ENCODE measurements at regions not wholly inside any gene's neighbourhood (a gene's known extent, or its start where the extent isn't known, plus 50 kb on each side); places are given as distances from the start of the nearest gene placed in this dataset.

- DNase-seq (ENCODE audit: low read depth): no peak
- no peak overlapping the region for H3K4me3 ChIP-seq (ENCODE audit: control insufficient read depth, low read depth, low read length)
- TF ChIP-seq, protein P1, sequence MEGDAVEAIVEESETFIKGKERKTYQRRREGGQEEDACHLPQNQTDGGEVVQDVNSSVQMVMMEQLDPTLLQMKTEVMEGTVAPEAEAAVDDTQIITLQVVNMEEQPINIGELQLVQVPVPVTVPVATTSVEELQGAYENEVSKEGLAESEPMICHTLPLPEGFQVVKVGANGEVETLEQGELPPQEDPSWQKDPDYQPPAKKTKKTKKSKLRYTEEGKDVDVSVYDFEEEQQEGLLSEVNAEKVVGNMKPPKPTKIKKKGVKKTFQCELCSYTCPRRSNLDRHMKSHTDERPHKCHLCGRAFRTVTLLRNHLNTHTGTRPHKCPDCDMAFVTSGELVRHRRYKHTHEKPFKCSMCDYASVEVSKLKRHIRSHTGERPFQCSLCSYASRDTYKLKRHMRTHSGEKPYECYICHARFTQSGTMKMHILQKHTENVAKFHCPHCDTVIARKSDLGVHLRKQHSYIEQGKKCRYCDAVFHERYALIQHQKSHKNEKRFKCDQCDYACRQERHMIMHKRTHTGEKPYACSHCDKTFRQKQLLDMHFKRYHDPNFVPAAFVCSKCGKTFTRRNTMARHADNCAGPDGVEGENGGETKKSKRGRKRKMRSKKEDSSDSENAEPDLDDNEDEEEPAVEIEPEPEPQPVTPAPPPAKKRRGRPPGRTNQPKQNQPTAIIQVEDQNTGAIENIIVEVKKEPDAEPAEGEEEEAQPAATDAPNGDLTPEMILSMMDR (IDR thresholded peaks at IDR 0.05; ENCODE audit: control insufficient read depth, insufficient read depth, low read depth, low read length, missing control alignments): no peak
Observed at GRCh38 chr10:43892062-43892770, 243.5 kb upstream of the ZNF32 start.

GRCh38 chr10:43891241-43891640 is 242.6 kb upstream of the ZNF32 start:
- H3K4me3 ChIP-seq (ENCODE audit: control insufficient read depth, low read depth, low read length): no peak overlapping the region
- TF ChIP-seq, protein P1 (IDR thresholded peaks at IDR 0.05; ENCODE audit: control insufficient read depth, insufficient read depth, low read depth, low read length, missing control alignments): no peak
- no peak for DNase-seq (ENCODE audit: low read depth)

- DNase-seq (ENCODE audit: low read depth): peak; percentile 62
- TF ChIP-seq, protein P1 (IDR thresholded peaks at IDR 0.05; ENCODE audit: control insufficient read depth, insufficient read depth, low read depth, low read length, missing control alignments): no peak
- H3K4me3 ChIP-seq (ENCODE audit: control insufficient read depth, low read depth, low read length): no peak overlapping the region
Observed at GRCh38 chr10:43890124-43890523, 241.4 kb upstream of the ZNF32 start.

DNA sequence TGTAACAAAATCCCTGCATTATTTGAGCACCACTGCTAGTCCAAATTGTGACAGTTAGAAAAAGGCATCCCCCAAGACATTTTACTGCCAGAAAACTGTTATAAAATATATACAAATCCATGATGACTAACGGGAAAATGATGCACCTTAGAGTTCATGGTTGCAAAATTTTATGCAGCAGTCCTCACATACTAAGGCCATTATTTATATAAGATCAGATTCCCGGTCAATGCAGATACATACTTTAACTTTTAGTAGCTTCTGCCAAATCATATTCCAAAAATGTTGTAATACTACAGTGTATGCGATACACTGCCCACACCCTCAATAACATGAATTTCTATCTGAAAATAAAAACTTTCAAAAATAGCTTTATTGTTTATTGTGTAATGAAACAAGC is 239.9 kb upstream of the ZNF32 start:
- DNase-seq (ENCODE audit: low read depth): peak; percentile 73
- TF ChIP-seq, protein P1 (IDR thresholded peaks at IDR 0.05; ENCODE audit: control insufficient read depth, insufficient read depth, low read depth, low read length, missing control alignments): no peak
- no peak overlapping the region for H3K4me3 ChIP-seq (ENCODE audit: control insufficient read depth, low read depth, low read length)

DNA sequence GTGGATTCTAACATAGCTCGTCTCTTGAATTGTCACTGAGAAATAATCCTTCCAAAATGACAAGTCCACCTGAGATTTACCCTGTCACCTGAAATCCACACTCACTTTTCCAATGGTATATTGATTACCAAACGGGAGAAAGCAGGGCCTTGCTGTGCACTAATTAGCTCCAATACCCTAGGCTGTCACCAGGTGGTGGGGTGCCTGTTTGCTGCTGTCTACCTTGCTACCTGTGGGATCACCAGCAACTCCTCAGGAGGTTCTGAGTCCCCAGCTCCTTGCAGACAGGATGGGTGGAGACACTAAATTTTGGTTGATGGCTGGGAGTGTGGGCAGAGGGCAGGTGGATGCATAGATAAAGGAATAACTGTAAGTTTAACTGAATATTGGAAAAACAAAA is 237.2 kb upstream of the ZNF32 start:
- TF ChIP-seq, protein P1 (IDR thresholded peaks at IDR 0.05; ENCODE audit: control insufficient read depth, insufficient read depth, low read depth, low read length, missing control alignments): no peak
- no peak for DNase-seq (ENCODE audit: low read depth)
- H3K4me3 ChIP-seq (ENCODE audit: control insufficient read depth, low read depth, low read length): no peak overlapping the region

- TF ChIP-seq, protein P1 (IDR thresholded peaks at IDR 0.05; ENCODE audit: control insufficient read depth, insufficient read depth, low read depth, low read length, missing control alignments): no peak
- no peak for DNase-seq (ENCODE audit: low read depth)
- no peak overlapping the region for H3K4me3 ChIP-seq (ENCODE audit: control insufficient read depth, low read depth, low read length)
Observed at GRCh38 chr10:43885252-43885651, 236.6 kb upstream of the ZNF32 start.
